HG02610 (cell line): ENCODE measurements at regions not wholly inside any gene's neighbourhood (a gene's known extent, or its start where the extent isn't known, plus 50 kb on each side); places are given as distances from the start of the nearest gene placed in this dataset.
"Not testable (repeated sequence)": the region's sequence is repeated elsewhere in the genome, so short reads cannot be mapped to it uniquely, and the experiment has no call there.

Experiments used
- ATAC-seq: cut with Tn5 transposase; IDR thresholded peaks from one replicate; pipeline ENCODE4 v1.9.1; 2021; ENCODE audit warnings: mild to moderate bottlenecking, moderate library complexity; ENCODE audit not compliant: unreplicated experiment

GRCh38 chr16:35195173-35195863, 1735.9 kb downstream of the TP53TG3F start:
- ATAC-seq = no peak

- no peak for ATAC-seq
These were observed 1736.4 kb downstream of the TP53TG3F start for GRCh38 chr16:35195864-35196216.

GRCh38 chr16:35196313-35196712, 1736.9 kb downstream of the TP53TG3F start:
- no peak for ATAC-seq

- ATAC-seq = no peak
These were observed 1738.2 kb downstream of the TP53TG3F start for GRCh38 chr16:35197656-35198055.

GRCh38 chr16:35198223-35199199, 1739.1 kb downstream of the TP53TG3F start:
- no peak for ATAC-seq

- ATAC-seq = no peak
These were observed 1741.2 kb downstream of the TP53TG3F start for GRCh38 chr16:35200662-35201061.

GRCh38 chr16:35201151-35201550, 1741.7 kb downstream of the TP53TG3F start:
- ATAC-seq = no peak

- ATAC-seq = no peak
These were observed 1744.2 kb downstream of the TP53TG3F start for GRCh38 chr16:35203636-35204035.

GRCh38 chr16:35207059-35207999, 1747.9 kb downstream of the TP53TG3F start:
- no peak for ATAC-seq

GRCh38 chr16:35208001-35208935, 1748.9 kb downstream of the TP53TG3F start:
- no peak for ATAC-seq

- no peak for ATAC-seq
These were observed 1751.4 kb downstream of the TP53TG3F start for GRCh38 chr16:35210681-35211433.

- no peak for ATAC-seq
These were observed 1755.4 kb downstream of the TP53TG3F start for GRCh38 chr16:35214840-35215239.

GRCh38 chr16:35215287-35215686, 1755.9 kb downstream of the TP53TG3F start:
- no peak for ATAC-seq

GRCh38 chr16:35216261-35216660, 1756.8 kb downstream of the TP53TG3F start:
- not testable (repeated sequence) for ATAC-seq

- ATAC-seq = no peak
These were observed 1762.2 kb downstream of the TP53TG3F start for GRCh38 chr16:35221482-35222185.

- ATAC-seq = no peak
These were observed 1775.3 kb downstream of the TP53TG3F start for GRCh38 chr16:35234679-35235078.

- ATAC-seq = no peak
These were observed 1780.1 kb downstream of the TP53TG3F start for GRCh38 chr16:35239561-35239960.

GRCh38 chr16:35249051-35249450, 1789.6 kb downstream of the TP53TG3F start:
- ATAC-seq = no peak
